Heart left ventricle (tissue), 16 donors: ENCODE measurements at regions not wholly inside any gene's neighbourhood (a gene's known extent, or its start where the extent isn't known, plus 50 kb on each side); places are given as distances from the start of the nearest gene placed in this dataset.

Experiments used
- ATAC-seq, 4 donors: fragments of 200-7000 bp; cut with Tn5 transposase; one replicate each; pipeline ENCODE4 v1.9.1; 2020 to 2022; ENCODE audit warnings: moderate library complexity in 4 of 4, mild to moderate bottlenecking in 3 of 4, moderate number of reproducible peaks in 1 of 4
- DNase-seq, 5 donors: peaks; one replicate each; pipeline ENCODE4 v3.0.0-alpha.2; 2020
- H3K27ac ChIP-seq, 12 donors: fragments of 200-600 bp; sonication (generic) in 4 of 12; one replicate each; pipeline versions ENCODE4 v1.5.0 to v1.8.0; 2016 to 2022; ENCODE audit warnings: mild to moderate bottlenecking in 2 of 12
- H3K27me3 ChIP-seq, 9 donors: fragments of 200-600 bp; sonication (generic) in 2 of 9; one replicate each; pipeline versions ENCODE4 v1.5.1 to v1.8.0; 2016 to 2022; ENCODE audit warnings: mild to moderate bottlenecking in 3 of 9
- H3K36me3 ChIP-seq, 9 donors: fragments of 200-600 bp; sonication (generic) in 2 of 9; one replicate each; pipeline versions ENCODE4 v1.5.0 to v1.8.0; 2018 to 2022; ENCODE audit warnings: mild to moderate bottlenecking in 2 of 9
- H3K4me1 ChIP-seq, 12 donors: fragments of 200-600 bp; sonication (generic) in 4 of 12; one replicate each; pipeline versions ENCODE4 v1.5.0 to v1.8.0; 2016 to 2022; ENCODE audit warnings: mild to moderate bottlenecking in 3 of 12
- H3K4me3 ChIP-seq, 12 donors: fragments of 200-600 bp; sonication (generic) in 4 of 12; one replicate each; pipeline versions ENCODE4 v1.5.0 to v1.8.0; 2017 to 2022; ENCODE audit warnings: mild to moderate bottlenecking in 9 of 12, moderate library complexity in 4 of 12
- H3K9me3 ChIP-seq, 12 donors: fragments of 200-600 bp; sonication (generic) in 4 of 12; one replicate each; pipeline versions ENCODE4 v1.5.0 to v1.8.0; 2016 to 2022; ENCODE audit warnings: mild to moderate bottlenecking in 1 of 12
- POLR2A ChIP-seq, 2 donors: fragments of 450-650 bp; IDR thresholded peaks; one replicate each; pipeline ENCODE4 v1.6.1; 2017; ENCODE audit warnings: antibody characterized with exemption in 2 of 2, mild to moderate bottlenecking in 2 of 2, moderate library complexity in 2 of 2
- WGBS, 4 donors: extraction: QIAGEN DNeasy Blood & Tissue Kit in 2 of 4; methylation state at CpG; one replicate each; pipeline versions ENCODE4 v1.1.5 to v1.1.7; 2013 to 2018; 5-methylcytosine and 5-hydroxymethylcytosine counted together
- intact Hi-C, 10 donors: fragments of 100-400 bp; cut with DNase I; formaldehyde crosslinking; loops; one replicate each; pipeline versions ENCODE4 v1.11.1 to v1.14.2; 2022
- TF ChIP-seq, protein P1 (sequence below), 12 donors: fragments of 200-600 bp; sonication (generic) in 4 of 12; IDR thresholded peaks; one replicate each; pipeline versions ENCODE4 v1.5.0 to v1.8.0; 2018 to 2022; ENCODE audit warnings: antibody characterized with exemption in 12 of 12, mild to moderate bottlenecking in 5 of 12
- donor health status: ischemic (EF 13 %, LVEDD 7.1; RV severe dilation, severe dysfunction).
- donor health status: healthy with polysubstance abuse.
- donor health status: DM: no; HTN: yes; CAD: no.
- donor health status: DM: no; HTN: no; CAD: no.
- donor health status: ischemic (EF 25% LVEDD 6.9; RV normal size, moderate dysfunction).
- donor health status: ischemic (EF 25% LVEDD 5.7; RV mildly dilated, moderate dysfunction).
- donor health status: healthy.
- donor health status: DM: yes; HTN: yes; CAD: no.
- donor health status: ischemic (EF 35%, LVEDD 5.7; RV mildly dilated, moderate dysfunction).
- donor health status: nonischemic (EF 11% LVEDD 7.7; RV severe dilation, severe dysfunction).
- donor health status: DM: yes; HTN: yes; CAD: no.
- donor health status: PGD.
- donor health status: ischemic (EF 29% LVEDD 5.4; RV normal size, mild dysfunction).
- donor health status: nonischemic (EF 23%, LVEDD 6.1; RV moderate dilation, normal function).

DNA sequence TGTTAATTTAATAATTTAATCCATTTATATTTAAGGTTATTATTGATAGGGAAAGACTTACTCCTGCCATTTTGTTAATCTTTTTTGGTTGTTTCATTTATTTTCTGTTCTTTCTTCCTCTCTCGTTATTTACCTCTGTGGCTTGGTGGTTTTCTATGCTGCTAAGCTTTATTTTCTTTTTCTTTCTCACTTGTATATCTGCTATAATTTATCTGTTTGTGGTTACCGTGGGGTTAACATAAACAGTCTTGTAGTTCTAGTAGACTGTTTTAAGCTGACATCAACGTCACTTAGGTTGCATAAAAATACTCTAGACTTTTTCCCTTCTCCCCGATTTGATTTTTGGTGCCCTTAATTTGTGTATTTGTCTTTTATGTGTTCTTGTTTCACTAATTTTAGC lies 381.3 kb upstream of the SPTLC3 start:
- WGBS, 4 donors: 55 to 73% (median 61%) methylated on average over 4 of the region's 4 CpGs

DNA sequence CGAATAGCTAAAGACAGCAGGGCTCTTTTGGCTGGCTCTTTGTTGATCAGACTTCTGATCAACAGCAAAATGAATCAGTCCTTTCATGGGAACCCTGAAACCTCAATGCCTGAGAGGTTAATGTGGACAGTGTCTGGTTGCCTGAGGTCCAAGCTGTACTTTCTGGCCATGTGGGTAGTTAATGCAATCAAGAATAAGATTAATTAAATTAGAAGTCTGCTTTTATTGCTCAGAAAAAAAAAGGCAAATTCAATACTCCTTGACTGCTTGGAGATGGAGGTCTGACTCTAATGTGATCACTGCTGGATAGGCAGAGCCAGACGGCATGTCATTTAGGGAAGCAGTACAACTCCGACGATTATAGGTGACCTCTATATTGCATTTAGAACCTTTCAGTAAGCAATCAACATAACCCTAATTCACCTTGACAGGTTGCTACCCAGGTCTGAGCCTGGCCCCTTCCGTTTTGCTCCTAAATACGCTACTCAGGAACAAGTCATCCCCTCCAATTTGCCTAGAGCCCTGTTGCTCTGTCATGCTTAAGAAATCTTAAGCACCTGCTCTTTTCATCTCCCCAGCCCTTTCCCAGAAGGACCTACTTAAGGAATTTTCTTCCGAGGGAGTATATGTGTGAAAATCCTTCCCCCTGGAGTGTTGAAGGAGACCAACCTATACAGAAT lies 370.0 kb upstream of the SPTLC3 start:
- no peak overlapping the region for H3K27ac ChIP-seq
- H3K4me1 ChIP-seq: peaks cover 0 to 3% (median 0%) of the 10 kb centered on the region in 12 donors
- WGBS, 4 donors: 80 to 83% (median 82%) methylated on average over 7 of the region's 7 CpGs
- H3K9me3 ChIP-seq: peaks cover 0 to 3% (median 0%) of the 10 kb centered on the region in 12 donors
- TF ChIP-seq, protein P1, sequence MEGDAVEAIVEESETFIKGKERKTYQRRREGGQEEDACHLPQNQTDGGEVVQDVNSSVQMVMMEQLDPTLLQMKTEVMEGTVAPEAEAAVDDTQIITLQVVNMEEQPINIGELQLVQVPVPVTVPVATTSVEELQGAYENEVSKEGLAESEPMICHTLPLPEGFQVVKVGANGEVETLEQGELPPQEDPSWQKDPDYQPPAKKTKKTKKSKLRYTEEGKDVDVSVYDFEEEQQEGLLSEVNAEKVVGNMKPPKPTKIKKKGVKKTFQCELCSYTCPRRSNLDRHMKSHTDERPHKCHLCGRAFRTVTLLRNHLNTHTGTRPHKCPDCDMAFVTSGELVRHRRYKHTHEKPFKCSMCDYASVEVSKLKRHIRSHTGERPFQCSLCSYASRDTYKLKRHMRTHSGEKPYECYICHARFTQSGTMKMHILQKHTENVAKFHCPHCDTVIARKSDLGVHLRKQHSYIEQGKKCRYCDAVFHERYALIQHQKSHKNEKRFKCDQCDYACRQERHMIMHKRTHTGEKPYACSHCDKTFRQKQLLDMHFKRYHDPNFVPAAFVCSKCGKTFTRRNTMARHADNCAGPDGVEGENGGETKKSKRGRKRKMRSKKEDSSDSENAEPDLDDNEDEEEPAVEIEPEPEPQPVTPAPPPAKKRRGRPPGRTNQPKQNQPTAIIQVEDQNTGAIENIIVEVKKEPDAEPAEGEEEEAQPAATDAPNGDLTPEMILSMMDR (IDR thresholded peaks at IDR 0.05): no peak
- no peak for TF ChIP-seq POLR2A (IDR thresholded peaks at IDR 0.05)
- ATAC-seq (no peak), DNase-seq (no peak)
- no peaks in the 10 kb centered on the region for H3K36me3 ChIP-seq
- intact Hi-C loops: no loop called here
- H3K4me3 ChIP-seq: no peak overlapping the region
- H3K27me3 ChIP-seq: no peaks in the 10 kb centered on the region

More for the DNA sequence above, 381.3 kb upstream of the SPTLC3 start:
- DNase-seq (no peak), ATAC-seq (no peak)
- H3K9me3 ChIP-seq: peaks cover 0 to 18% (median 0%) of the 10 kb centered on the region in 12 donors
- intact Hi-C loops: no loop called here
- no peaks in the 10 kb centered on the region for H3K4me1 ChIP-seq
- no peaks in the 10 kb centered on the region for H3K36me3 ChIP-seq
- no peak overlapping the region for H3K27ac ChIP-seq
- no peak overlapping the region for H3K4me3 ChIP-seq
- no peaks in the 10 kb centered on the region for H3K27me3 ChIP-seq
- TF ChIP-seq POLR2A (IDR thresholded peaks at IDR 0.05): no peak
- TF ChIP-seq, protein P1 (IDR thresholded peaks at IDR 0.05): no peak

DNA sequence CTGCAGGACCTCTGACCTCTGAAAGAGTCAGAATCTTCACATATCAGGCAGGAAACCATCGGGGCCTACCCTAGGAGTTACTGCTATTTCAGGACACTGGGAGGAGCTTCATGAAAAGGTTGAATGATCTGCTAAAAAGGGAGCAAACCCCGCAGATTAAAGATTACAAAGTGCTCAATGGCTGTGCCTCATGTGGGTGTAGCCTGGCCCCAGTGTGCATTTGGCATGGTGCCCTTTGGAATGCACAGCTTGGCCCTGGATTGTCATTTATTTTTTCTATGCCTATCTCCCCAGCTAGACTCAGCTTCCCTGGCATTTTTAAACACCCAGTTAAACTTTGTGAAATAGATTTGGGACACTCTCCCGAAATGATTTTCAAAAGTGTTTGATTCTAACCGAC lies 368.5 kb upstream of the SPTLC3 start:
- Histone ChIP-seq H3K4me1 (peaks cover 0 to 3% (median 0%) of the 10 kb centered on the region in 12 donors), H3K27ac (no peak overlapping the region), H3K9me3 (no peaks in the 10 kb centered on the region), H3K36me3 (no peaks in the 10 kb centered on the region), H3K4me3 (no peak overlapping the region), H3K27me3 (no peaks in the 10 kb centered on the region)
- 50 to 71% (median 61%) methylated on average over 4 of the region's 4 CpGs for WGBS, 4 donors
- ATAC-seq: no peak
- intact Hi-C loops: no loop called here
- DNase-seq: no peak
- TF ChIP-seq, protein P1 (IDR thresholded peaks at IDR 0.05): no peak
- TF ChIP-seq POLR2A (IDR thresholded peaks at IDR 0.05): no peak

DNA sequence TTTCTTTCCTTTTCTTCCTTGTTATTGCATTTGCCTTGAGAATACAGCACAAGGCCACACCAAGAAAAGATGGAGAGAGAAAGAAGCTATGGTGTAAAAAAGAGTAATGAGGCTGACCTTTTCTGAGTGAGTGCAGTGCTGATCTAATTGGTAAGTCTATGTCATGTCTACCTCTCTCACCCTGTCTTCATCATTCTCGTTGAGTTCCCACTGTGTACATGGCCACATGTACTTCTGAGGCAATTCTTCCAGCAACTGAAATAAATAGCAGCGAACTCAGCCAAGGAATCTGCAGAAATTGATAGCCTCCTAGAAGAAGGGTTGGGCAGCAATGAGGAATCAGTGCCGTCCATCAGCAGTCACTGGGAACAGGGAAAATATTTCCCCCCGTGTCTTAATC lies 367.2 kb upstream of the SPTLC3 start:
- H3K36me3 ChIP-seq: no peaks in the 10 kb centered on the region
- peaks cover 0 to 3% (median 0%) of the 10 kb centered on the region in 12 donors for H3K4me1 ChIP-seq
- no peaks in the 10 kb centered on the region for H3K27me3 ChIP-seq
- 51 to 62% (median 55%) methylated on average over 4 of the region's 4 CpGs for WGBS, 4 donors
- no peak for TF ChIP-seq POLR2A (IDR thresholded peaks at IDR 0.05)
- TF ChIP-seq, protein P1 (IDR thresholded peaks at IDR 0.05): no peak
- intact Hi-C loops: no loop called here
- ATAC-seq (no peak), DNase-seq (no peak)
- no peaks in the 10 kb centered on the region for H3K9me3 ChIP-seq
- H3K27ac ChIP-seq: no peak overlapping the region
- no peak overlapping the region for H3K4me3 ChIP-seq
